AG20443 (cell line): ENCODE measurements at regions not wholly inside any gene's neighbourhood (a gene's known extent, or its start where the extent isn't known, plus 50 kb on each side); places are given as distances from the start of the nearest gene placed in this dataset.
"Not testable (repeated sequence)": the region's sequence is repeated elsewhere in the genome, so short reads cannot be mapped to it uniquely, and the experiment has no call there.

Source experiments
- DNase-seq: peaks from one replicate; pipeline ENCODE4 v3.0.0; 2012; ENCODE audit warnings: low spot score, mixed read lengths

DNA sequence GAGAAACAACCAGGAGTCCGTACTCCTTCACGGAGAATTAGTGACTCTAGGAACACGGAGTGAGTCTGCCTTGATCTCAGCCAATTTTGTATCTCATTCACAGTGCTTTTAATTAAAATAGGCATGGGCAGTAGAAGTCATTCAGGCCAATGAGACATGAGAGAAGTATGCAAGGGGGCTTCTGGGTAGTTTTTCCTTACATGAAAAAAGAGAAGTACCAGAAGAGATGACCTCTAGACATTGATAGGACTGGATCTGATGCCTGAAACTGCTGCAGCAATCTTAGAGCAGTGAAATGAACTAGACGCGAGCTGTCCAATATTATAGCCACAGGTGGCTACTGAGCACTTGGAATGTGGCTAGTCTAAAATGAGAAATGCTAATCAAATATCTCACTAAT lies 187.7 kb upstream of the TLE4 start:
- DNase-seq: no peak

- DNase-seq: no peak
These were observed 187.3 kb upstream of the TLE4 start for GRCh38 chr9:79384501-79384900.

DNA sequence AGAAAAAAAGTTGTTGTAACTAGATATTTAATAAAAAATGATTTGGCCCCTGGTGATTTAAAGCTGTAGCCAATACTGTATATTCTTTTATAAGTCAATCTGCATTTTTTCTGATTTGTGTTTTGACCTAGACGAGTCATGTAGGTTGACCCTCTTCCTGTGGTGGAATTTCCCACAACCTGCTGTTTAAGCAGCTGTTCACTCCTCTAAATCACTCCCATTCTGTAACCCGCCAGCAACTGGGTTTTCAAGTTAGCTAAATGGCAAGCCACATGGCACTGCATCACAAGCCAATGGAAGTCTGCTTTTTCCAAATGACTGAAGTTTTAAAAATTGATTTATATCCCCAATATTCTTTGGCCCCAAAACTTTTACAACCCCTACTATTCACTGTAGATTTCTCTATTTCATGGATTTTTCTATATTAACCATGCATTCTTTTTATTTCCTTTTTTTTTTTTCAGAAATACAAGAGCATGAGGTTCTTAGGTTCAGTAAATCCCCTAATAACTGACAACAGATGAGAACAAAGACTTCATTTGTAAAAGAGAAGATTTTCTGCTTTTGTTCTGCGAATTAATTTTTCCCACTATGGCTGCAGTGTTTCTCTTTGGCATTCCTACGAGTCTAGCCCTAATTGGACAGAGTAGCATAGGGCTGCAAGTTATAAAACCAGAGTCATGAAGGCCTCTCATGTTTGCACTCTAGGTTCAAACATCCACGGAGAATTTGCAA lies 184.5 kb upstream of the TLE4 start:
- no peak for DNase-seq

- DNase-seq: peak; percentile 27
These were observed 181.6 kb upstream of the TLE4 start for GRCh38 chr9:79390077-79390698.

GRCh38 chr9:79390781-79391770 lies 180.7 kb upstream of the TLE4 start:
- no peak for DNase-seq

- no peak for DNase-seq
These were observed 176.5 kb upstream of the TLE4 start for GRCh38 chr9:79395228-79395627.

DNA sequence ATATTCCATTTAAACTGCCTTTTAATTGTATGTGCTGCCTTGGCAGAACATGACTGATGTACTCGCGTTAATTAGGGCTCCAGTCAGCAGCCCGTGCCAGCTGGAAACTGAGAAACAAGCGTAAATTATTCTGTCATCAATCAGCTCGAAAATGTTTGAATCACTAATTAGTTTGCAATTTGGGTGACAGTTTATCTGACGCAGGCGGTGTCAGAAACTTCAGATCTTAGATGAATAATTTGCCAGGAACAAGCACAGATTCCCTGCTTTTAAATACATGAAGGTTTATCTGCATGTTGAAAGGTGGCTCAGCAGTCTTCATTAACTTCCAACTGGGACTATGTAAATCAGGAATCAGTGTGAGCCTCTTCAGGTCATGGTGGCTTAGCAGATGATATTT lies 176.0 kb upstream of the TLE4 start:
- DNase-seq: no peak

DNA sequence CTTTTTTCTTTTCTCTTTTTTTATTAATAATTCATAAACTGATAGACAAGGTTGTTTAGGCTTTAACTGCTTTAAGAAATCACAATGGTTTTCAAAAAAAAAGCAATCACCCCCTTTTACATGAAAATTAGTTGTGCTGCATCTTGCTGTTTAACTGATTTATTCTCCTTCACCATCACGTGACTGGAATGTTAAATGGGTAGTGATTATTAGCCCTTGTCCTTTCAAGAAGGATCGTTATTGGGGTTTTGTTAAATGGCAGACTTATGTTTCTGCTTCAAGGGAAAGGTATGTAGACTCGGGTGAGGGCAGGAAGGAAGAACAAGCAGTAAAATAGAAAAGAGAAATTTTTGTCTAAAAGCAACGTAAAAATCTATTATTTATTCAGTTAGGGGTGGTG lies 175.6 kb upstream of the TLE4 start:
- DNase-seq: no peak

DNA sequence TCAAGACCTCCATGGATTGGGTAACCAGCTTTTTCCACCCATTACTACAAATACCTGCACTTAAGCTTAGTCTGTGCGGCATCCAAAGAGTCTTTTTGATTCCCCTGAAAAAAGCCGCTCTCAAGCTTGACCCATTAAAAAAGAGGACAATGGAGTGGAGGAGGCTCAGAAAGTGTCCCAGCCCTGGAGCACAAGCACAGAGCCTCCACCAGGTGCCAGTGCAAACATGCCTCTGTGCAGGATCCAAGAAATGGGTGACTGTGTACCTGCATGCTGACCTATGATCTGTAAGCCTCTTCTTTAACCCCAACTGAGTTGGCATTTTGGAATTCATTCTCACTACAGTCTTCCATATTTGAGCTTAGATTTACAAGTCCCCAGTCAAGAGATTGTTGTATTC lies 168.3 kb upstream of the TLE4 start:
- DNase-seq: no peak

DNA sequence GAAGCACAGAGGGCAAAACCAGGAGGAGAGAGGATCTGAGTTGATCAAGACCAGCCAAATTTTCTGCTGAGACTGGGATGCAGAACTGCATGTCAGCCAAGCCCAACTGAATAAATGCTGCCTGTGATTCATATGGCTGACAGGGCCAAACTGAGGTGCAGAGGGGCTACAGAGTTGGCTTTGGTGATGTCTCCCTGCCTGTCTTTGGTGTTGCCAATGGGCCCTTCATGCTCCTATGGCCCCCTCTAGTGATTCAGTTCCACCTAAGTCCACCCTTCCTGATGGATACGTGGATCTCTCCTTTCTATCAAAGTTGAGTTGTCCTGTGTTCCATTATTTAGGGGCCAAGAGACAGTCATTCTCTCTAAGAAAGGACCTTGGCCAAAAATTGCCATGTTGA lies 163.6 kb upstream of the TLE4 start:
- peak; percentile 13 for DNase-seq

DNA sequence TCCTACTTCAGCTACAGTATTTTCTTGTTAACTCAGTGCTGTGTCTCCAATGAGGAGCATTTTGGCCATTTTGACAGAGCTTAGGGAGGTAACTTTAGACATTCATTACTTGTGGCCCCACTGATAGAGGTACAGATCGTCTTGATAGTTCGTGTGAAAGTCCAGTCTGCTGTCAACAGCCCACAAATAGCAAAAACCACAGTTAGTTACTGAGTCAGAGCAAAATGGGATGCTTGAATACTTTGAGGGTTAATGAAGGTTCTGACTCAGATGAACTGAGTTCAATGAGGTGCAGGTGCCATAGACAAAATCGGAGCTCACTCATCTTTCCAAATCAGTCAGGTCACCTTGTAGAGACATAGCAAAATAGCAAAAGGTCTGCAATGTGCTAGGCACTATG lies 163.1 kb upstream of the TLE4 start:
- DNase-seq: peak; percentile 40

DNA sequence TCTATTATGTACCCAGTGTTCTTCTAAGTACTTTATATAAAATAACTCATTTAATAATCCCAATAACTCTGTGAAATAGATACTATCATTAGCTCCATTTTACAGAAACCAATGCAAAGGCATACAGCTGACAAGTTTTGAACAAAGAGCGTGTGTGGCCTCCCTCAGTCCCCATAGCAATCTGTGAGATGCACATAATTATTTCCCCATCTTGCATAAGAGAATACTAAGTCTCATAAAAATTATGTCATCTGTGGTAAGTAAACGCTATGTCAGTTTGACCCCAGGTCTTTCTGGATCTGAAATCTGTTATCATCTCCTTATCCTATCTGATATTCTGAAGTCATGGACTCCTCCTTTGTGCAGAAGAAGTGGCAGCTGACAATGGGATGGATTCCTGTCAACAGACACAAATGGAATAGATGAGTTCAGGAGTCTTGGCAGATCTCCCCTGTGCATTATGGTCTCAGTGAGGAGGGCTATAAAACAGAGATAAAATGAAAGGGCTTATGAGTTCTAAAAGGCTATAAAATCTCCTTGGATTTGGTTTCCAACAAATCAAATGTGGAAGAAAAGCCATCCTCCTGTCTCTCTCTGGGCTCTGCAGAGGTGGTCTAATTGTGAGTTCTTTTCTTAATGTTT lies 162.5 kb upstream of the TLE4 start:
- no peak for DNase-seq

DNA sequence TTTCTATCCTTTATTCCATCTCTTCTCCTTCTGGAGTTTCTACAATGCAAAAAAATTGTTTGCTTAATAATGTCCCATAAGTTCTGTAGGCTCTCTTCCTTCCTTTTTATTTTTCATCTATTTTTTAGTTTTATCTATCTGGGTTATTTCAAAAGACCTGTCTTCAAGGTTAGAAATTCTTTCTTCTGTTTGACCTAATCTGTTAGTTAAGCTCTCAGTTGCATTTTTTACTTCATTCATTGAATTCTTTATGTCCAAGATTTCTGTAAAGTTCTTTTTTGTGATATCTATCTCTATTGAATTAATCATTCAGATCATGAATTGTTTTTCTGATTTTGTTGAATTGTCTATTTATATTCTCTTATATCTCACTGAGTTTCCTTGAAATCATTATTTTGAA lies 145.9 kb upstream of the TLE4 start:
- no peak for DNase-seq

DNA sequence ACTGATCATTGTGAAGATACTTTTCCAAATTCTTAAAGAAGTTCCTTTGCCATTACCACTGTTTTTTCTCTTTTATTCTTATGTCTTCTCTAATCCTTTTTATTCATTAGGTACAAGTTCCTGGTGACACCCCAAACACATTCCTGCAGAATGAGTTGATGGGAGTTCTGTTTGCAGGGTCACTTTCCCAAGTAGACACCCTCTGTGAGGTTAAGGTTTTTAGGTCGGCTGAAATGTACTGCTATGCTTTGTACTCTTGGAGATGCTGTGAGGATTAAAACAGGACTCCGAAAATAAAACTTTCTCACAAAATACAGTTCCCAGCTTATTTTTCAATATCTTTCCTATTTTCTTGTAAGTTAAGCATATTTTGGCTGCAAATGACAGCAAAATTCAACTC lies 143.3 kb upstream of the TLE4 start:
- DNase-seq: no peak

DNA sequence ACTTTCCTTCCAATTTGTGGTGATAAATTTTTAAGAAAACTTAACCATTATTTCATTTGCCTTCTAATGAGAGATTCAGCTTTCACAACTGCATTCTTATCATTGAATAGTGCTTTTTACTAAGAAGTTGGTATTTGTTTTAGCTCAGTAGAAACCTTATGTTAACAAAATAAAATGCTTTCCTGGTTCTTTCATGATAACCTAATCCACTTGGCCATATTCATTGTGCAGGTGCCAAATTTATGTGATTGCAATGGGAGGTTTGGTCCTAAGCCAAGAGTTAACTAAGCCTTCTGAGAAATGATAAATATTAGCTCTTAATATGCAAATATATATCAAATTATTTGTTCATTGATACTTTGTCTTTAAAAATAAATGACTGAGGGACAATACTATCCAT lies 141.1 kb upstream of the TLE4 start:
- DNase-seq: no peak

DNA sequence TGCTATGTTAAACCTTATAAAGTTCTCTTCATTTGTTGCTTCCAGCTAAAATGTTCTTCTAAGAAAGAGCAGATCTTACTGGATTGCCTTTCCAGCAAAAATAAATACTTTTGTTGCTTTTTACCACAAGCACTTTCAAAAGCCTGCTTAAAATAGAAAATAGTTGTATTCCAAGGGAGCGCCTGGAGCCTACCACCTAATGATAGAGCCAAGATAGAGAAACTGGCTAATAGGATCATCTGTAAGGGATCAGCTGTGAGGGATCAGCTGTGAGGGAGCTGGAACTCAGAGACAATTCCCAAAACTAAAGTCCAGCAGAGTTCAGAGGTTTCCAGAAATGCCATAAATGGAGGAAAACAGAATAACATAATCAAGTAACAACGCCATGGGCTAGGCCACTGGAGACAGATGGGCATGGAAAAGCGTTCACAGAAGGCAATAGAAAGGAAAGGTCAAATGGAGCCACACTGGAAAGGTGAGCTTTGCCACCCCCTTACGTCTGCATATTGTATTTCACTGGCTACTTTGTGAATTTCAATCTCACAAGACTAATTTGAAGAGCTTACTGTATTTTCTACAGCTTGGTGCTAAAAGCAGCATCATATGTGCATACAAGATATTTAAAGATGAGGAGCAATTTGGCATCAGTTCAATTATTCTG lies 140.6 kb upstream of the TLE4 start:
- DNase-seq: no peak

GRCh38 chr9:79432485-79432884 lies 139.3 kb upstream of the TLE4 start:
- DNase-seq: no peak

GRCh38 chr9:79433703-79434102 lies 138.1 kb upstream of the TLE4 start:
- no peak for DNase-seq

DNA sequence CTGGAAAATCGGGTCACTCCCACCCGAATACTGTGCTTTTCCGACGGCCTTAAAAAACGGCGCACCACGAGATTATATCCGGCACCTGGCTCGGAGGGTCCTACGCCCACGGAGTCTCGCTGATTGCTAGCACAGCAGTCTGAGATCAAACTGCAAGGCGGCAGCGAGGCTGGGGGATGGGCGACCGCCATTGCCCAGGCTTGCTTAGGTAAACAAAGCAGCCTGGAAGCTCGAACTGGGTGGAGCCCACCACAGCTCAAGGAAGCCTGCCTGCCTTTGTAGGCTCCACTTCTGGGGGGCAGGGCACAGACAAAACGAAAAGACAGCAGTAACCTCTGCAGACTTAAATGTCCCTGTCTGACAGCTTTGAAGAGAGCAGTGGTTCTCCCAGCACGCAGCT lies 132.5 kb upstream of the TLE4 start:
- DNase-seq: not testable (repeated sequence)

- DNase-seq: no peak
These were observed 125.0 kb upstream of the TLE4 start for GRCh38 chr9:79446523-79447307.

DNA sequence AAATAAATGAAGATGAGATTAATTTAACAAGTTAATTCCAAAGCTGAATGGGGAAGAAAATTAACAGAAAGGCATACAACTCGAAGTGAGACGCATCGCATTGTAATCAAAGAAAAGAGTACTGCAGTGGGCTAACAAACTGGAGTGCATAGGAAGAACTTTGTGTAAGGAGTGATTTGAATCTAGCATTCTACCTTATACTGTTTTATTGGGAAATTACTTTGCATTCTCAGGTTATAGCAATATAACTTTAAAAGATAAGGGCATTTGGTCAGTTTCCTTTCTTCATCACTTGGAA lies 124.5 kb upstream of the TLE4 start:
- no peak for DNase-seq
